Endodermal cell (in vitro differentiated cells): ENCODE measurements at regions not wholly inside any gene's neighbourhood (a gene's known extent, or its start where the extent isn't known, plus 50 kb on each side); places are given as distances from the start of the nearest gene placed in this dataset.

ENCODE experiments used
- DNase-seq: peaks from one replicate; pipeline ENCODE4 v3.0.0-alpha.2; 2017
- H3K27ac ChIP-seq: 2 replicates; pipeline ENCODE4 v1.5.1; 2013; ENCODE audit warnings: mild to moderate bottlenecking, low read depth, low read length, moderate library complexity
- H3K27me3 ChIP-seq: 2 replicates; pipeline ENCODE4 v1.6.1; 2013; ENCODE audit warnings: mild to moderate bottlenecking, low read length, moderate library complexity; ENCODE audit not compliant: insufficient read depth, control insufficient read depth, poor library complexity, severe bottlenecking
- H3K36me3 ChIP-seq: 2 replicates; pipeline ENCODE4 v1.7.0; 2013; ENCODE audit warnings: mild to moderate bottlenecking, low read length, moderate library complexity; ENCODE audit not compliant: control insufficient read depth, insufficient read depth
- H3K4me1 ChIP-seq: one replicate; pipeline ENCODE4 v1.7.0; 2013; ENCODE audit warnings: low read length; ENCODE audit not compliant: control insufficient read depth, insufficient read depth
- H3K4me3 ChIP-seq: 2 replicates; pipeline ENCODE4 v1.5.1; 2013; ENCODE audit warnings: mild to moderate bottlenecking, low read length, moderate library complexity
- H3K9ac ChIP-seq: 2 replicates; pipeline ENCODE4 v1.6.1; 2013; ENCODE audit warnings: mild to moderate bottlenecking, low read length, moderate library complexity; ENCODE audit not compliant: poor library complexity, severe bottlenecking; ENCODE audit errors: extremely low read depth
- H3K9me3 ChIP-seq: 2 replicates; pipeline ENCODE4 v1.6.1; 2013; ENCODE audit warnings: mild to moderate bottlenecking, low read length, moderate library complexity; ENCODE audit not compliant: control insufficient read depth
- H3K27ac Mint-ChIP-seq: 2 replicates; pipeline ENCODE4 v1.8.0; 2020; ENCODE audit warnings: mixed read lengths
- H3K27me3 Mint-ChIP-seq: 2 replicates; pipeline ENCODE4 v1.8.0; 2021; ENCODE audit warnings: mild to moderate bottlenecking, mixed read lengths; ENCODE audit not compliant: insufficient read depth
- H3K36me3 Mint-ChIP-seq: 2 replicates; pipeline ENCODE4 v1.8.0; 2020; ENCODE audit warnings: low read depth, mixed read lengths
- H3K4me1 Mint-ChIP-seq: 2 replicates; pipeline ENCODE4 v1.8.0; 2020; ENCODE audit warnings: mixed read lengths
- H3K4me3 Mint-ChIP-seq: 2 replicates; pipeline ENCODE4 v1.8.0; 2020; ENCODE audit warnings: mild to moderate bottlenecking, moderate library complexity, mixed read lengths
- H3K9me3 Mint-ChIP-seq: 2 replicates; pipeline ENCODE4 v1.8.0; 2020; ENCODE audit warnings: mild to moderate bottlenecking, mixed read lengths
- CTCF ChIP-seq: fragments of 200-600 bp; sonication (generic); conservative IDR thresholded peaks from 2 replicates; pipeline ENCODE4 v1.5.0; 2021; ENCODE audit warnings: antibody characterized with exemption, mild to moderate bottlenecking
- WGBS, 2 experiments: methylation state at CpG; one replicate each; pipeline versions ENCODE4 v1.1.5 to v1.1.7; 2013; ENCODE audit warnings: missing lambda C conversion rate in 2 of 2, mixed read lengths in 1 of 2; ENCODE audit not compliant: insufficient coverage in 1 of 2, insufficient read length in 1 of 2; 5-methylcytosine and 5-hydroxymethylcytosine counted together

GRCh38 chr13:90445179-90445578, 902.3 kb upstream of the MIR17HG start:
- Mint-ChIP-seq H3K9me3 (peaks cover 6% of the 10 kb centered on the region), H3K4me3 (no peak overlapping the region), H3K27me3 (no peaks in the 10 kb centered on the region), H3K36me3 (no peaks in the 10 kb centered on the region), H3K27ac (no peak overlapping the region), H3K4me1 (peaks cover 6% of the 10 kb centered on the region)
- peaks cover 8% of the 10 kb centered on the region for H3K9me3 ChIP-seq
- H3K4me3 ChIP-seq = no peak overlapping the region
- peak; percentile 61 for DNase-seq
- WGBS, 2 experiments = 57 to 89% methylated on average over 1 to 2 of the region's 2 CpGs
- no peaks in the 10 kb centered on the region for H3K36me3 ChIP-seq
- H3K9ac ChIP-seq = no peak overlapping the region
- H3K4me1 ChIP-seq = peaks cover 3% of the 10 kb centered on the region
- H3K27ac ChIP-seq = no peak overlapping the region
- no peaks in the 10 kb centered on the region for H3K27me3 ChIP-seq
- no peak for TF ChIP-seq CTCF

GRCh38 chr13:90447034-90447733, 900.3 kb upstream of the MIR17HG start:
- Histone ChIP-seq H3K27me3 (no peaks in the 10 kb centered on the region), H3K9ac (no peak overlapping the region), H3K27ac (no peak overlapping the region), H3K36me3 (no peaks in the 10 kb centered on the region), H3K4me3 (peak overlapping the region; percentile 21), H3K9me3 (peaks cover 8% of the 10 kb centered on the region), H3K4me1 (peaks cover 3% of the 10 kb centered on the region)
- Mint-ChIP-seq H3K4me3 (no peak overlapping the region), H3K36me3 (no peaks in the 10 kb centered on the region), H3K4me1 (no peaks in the 10 kb centered on the region), H3K9me3 (peaks cover 6% of the 10 kb centered on the region), H3K27ac (no peak overlapping the region), H3K27me3 (no peaks in the 10 kb centered on the region)
- WGBS, 2 experiments = 87 to 100% methylated on average over 1 to 2 of the region's 2 CpGs
- TF ChIP-seq CTCF = no peak
- no peak for DNase-seq

- Histone ChIP-seq H3K27ac (no peak overlapping the region), H3K36me3 (no peaks in the 10 kb centered on the region), H3K9me3 (peaks cover 8% of the 10 kb centered on the region), H3K4me1 (peaks cover 3% of the 10 kb centered on the region), H3K9ac (no peak overlapping the region), H3K4me3 (no peak overlapping the region), H3K27me3 (no peaks in the 10 kb centered on the region)
- Mint-ChIP-seq H3K36me3 (no peaks in the 10 kb centered on the region), H3K4me3 (no peak overlapping the region), H3K9me3 (peaks cover 6% of the 10 kb centered on the region), H3K4me1 (no peaks in the 10 kb centered on the region), H3K27ac (no peak overlapping the region), H3K27me3 (no peaks in the 10 kb centered on the region)
- no peak for DNase-seq
- no peak for TF ChIP-seq CTCF
These were observed 899.8 kb upstream of the MIR17HG start for GRCh38 chr13:90447734-90448101.
